Suprapubic skin (tissue), 4 donors: ENCODE measurements at regions not wholly inside any gene's neighbourhood (a gene's known extent, or its start where the extent isn't known, plus 50 kb on each side); places are given as distances from the start of the nearest gene placed in this dataset.

Experiments used
- DNase-seq, 2 donors: peaks; one replicate each; pipeline ENCODE4 v3.0.0-alpha.2; 2019; ENCODE audit warnings: low spot score in 2 of 2
- H3K27ac ChIP-seq: fragments of 200-600 bp; sonication (generic); one replicate; pipeline ENCODE4 v1.5.1; 2019
- H3K27me3 ChIP-seq: fragments of 200-600 bp; sonication (generic); one replicate; pipeline ENCODE4 v1.5.1; 2019
- H3K36me3 ChIP-seq: fragments of 200-600 bp; sonication (generic); one replicate; pipeline ENCODE4 v1.5.1; 2019
- H3K4me1 ChIP-seq: fragments of 200-600 bp; sonication (generic); one replicate; pipeline ENCODE4 v1.5.1; 2019
- H3K4me3 ChIP-seq: fragments of 200-600 bp; sonication (generic); one replicate; pipeline ENCODE4 v1.5.1; 2019; ENCODE audit warnings: mild to moderate bottlenecking
- H3K9me3 ChIP-seq: fragments of 200-600 bp; sonication (generic); one replicate; pipeline ENCODE4 v1.5.1; 2019
- CTCF ChIP-seq, 2 donors: fragments of 200-600 bp in 1 of 2; fragments of 450-650 bp in 1 of 2; sonication (generic) in 1 of 2; IDR thresholded peaks; one replicate each; pipeline ENCODE4 v1.5.1; 2016 to 2019; ENCODE audit warnings: antibody characterized with exemption in 2 of 2, mild to moderate bottlenecking in 1 of 2, moderate library complexity in 1 of 2
- EP300 ChIP-seq: sonication (generic); formaldehyde crosslinking; IDR thresholded peaks from one replicate; pipeline ENCODE4 v1.6.1; 2017; ENCODE audit warnings: antibody characterized with exemption
- POLR2A ChIP-seq, 2 donors: fragments of 450-650 bp; IDR thresholded peaks; one replicate each; pipeline ENCODE4 v1.6.1; 2017; ENCODE audit warnings: antibody characterized with exemption in 2 of 2, mild to moderate bottlenecking in 2 of 2, moderate library complexity in 2 of 2
- POLR2AphosphoS5 ChIP-seq, 3 donors: sonication (generic); formaldehyde crosslinking; IDR thresholded peaks; one replicate each; pipeline ENCODE4 v1.6.1; 2017; ENCODE audit warnings: antibody characterized with exemption in 3 of 3
- WGBS: methylation state at CpG from one replicate; pipeline ENCODE4 v1.1.5; 2018; 5-methylcytosine and 5-hydroxymethylcytosine counted together

GRCh38 chr20:52476074-52476750 lies 284.6 kb upstream of the ZFP64 start:
- no peak overlapping the region for H3K27ac ChIP-seq
- 88% methylated on average over 9 of the region's 9 CpGs for WGBS
- TF ChIP-seq EP300 (no peak), POLR2AphosphoS5 (IDR thresholded peaks at IDR 0.05) (no peak), POLR2A (IDR thresholded peaks at IDR 0.05) (no peak), CTCF (IDR thresholded peaks at IDR 0.05) (no peak)

GRCh38 chr20:52473186-52473585 lies 281.6 kb upstream of the ZFP64 start:
- Histone ChIP-seq H3K27ac (no peak overlapping the region), H3K4me3 (no peak overlapping the region), H3K9me3 (no peaks in the 10 kb centered on the region), H3K27me3 (no peaks in the 10 kb centered on the region), H3K4me1 (no peaks in the 10 kb centered on the region), H3K36me3 (no peaks in the 10 kb centered on the region)
- no peak for DNase-seq
- 69% methylated on average over 3 of the region's 3 CpGs for WGBS
- TF ChIP-seq POLR2A (IDR thresholded peaks at IDR 0.05) = no peak
- no peak for TF ChIP-seq POLR2AphosphoS5 (IDR thresholded peaks at IDR 0.05)
- no peak for TF ChIP-seq EP300
- no peak for TF ChIP-seq CTCF (IDR thresholded peaks at IDR 0.05)

More at GRCh38 chr20:52476074-52476750, 284.6 kb upstream of the ZFP64 start:
- no peak overlapping the region for H3K4me3 ChIP-seq
- no peaks in the 10 kb centered on the region for H3K9me3 ChIP-seq
- no peaks in the 10 kb centered on the region for H3K27me3 ChIP-seq
- H3K4me1 ChIP-seq = no peaks in the 10 kb centered on the region
- H3K36me3 ChIP-seq = no peaks in the 10 kb centered on the region
- DNase-seq = no peak

GRCh38 chr20:52470561-52470960 lies 279.0 kb upstream of the ZFP64 start:
- Histone ChIP-seq H3K27me3 (no peaks in the 10 kb centered on the region), H3K4me1 (no peaks in the 10 kb centered on the region), H3K36me3 (no peaks in the 10 kb centered on the region)

GRCh38 chr20:52469128-52469527 lies 277.5 kb upstream of the ZFP64 start:
- Histone ChIP-seq H3K4me3 (no peak overlapping the region), H3K9me3 (no peaks in the 10 kb centered on the region), H3K36me3 (no peaks in the 10 kb centered on the region), H3K27ac (no peak overlapping the region), H3K27me3 (no peaks in the 10 kb centered on the region), H3K4me1 (no peaks in the 10 kb centered on the region)
- 56% methylated on average over 9 of the region's 9 CpGs for WGBS
- no peak for TF ChIP-seq POLR2A (IDR thresholded peaks at IDR 0.05)
- TF ChIP-seq CTCF (IDR thresholded peaks at IDR 0.05) = no peak
- no peak for TF ChIP-seq EP300
- TF ChIP-seq POLR2AphosphoS5 (IDR thresholded peaks at IDR 0.05) = no peak
- no peak for DNase-seq

More at GRCh38 chr20:52470561-52470960, 279.0 kb upstream of the ZFP64 start:
- TF ChIP-seq POLR2A (IDR thresholded peaks at IDR 0.05) (no peak), EP300 (no peak), CTCF (IDR thresholded peaks at IDR 0.05) (no peak), POLR2AphosphoS5 (IDR thresholded peaks at IDR 0.05) (no peak)
- Histone ChIP-seq H3K4me3 (no peak overlapping the region), H3K27ac (no peak overlapping the region), H3K9me3 (no peaks in the 10 kb centered on the region)
- DNase-seq = no peak

- peaks cover 3% of the 10 kb centered on the region for H3K27me3 ChIP-seq
- no peak for DNase-seq
- no peaks in the 10 kb centered on the region for H3K4me1 ChIP-seq
- TF ChIP-seq EP300 (no peak), POLR2A (IDR thresholded peaks at IDR 0.05) (no peak), POLR2AphosphoS5 (IDR thresholded peaks at IDR 0.05) (no peak), CTCF (IDR thresholded peaks at IDR 0.05) (no peak)
- no peaks in the 10 kb centered on the region for H3K9me3 ChIP-seq
- no peak overlapping the region for H3K27ac ChIP-seq
- WGBS = 79% methylated on average over 6 of the region's 6 CpGs
- H3K36me3 ChIP-seq = no peaks in the 10 kb centered on the region
- no peak overlapping the region for H3K4me3 ChIP-seq
These were observed 274.4 kb upstream of the ZFP64 start for GRCh38 chr20:52465991-52466390.
